SKM-1 treated with dmso at 0.1 percent for 144 hours (cell line): ENCODE measurements at regions not wholly inside any gene's neighbourhood (a gene's known extent, or its start where the extent isn't known, plus 50 kb on each side); places are given as distances from the start of the nearest gene placed in this dataset.

Experiments
- DNase-seq: peaks from one replicate; lab custom pipeline; 2025; ENCODE audit not compliant: unreplicated experiment; lab: John Stamatoyannopoulos, UW

DNA sequence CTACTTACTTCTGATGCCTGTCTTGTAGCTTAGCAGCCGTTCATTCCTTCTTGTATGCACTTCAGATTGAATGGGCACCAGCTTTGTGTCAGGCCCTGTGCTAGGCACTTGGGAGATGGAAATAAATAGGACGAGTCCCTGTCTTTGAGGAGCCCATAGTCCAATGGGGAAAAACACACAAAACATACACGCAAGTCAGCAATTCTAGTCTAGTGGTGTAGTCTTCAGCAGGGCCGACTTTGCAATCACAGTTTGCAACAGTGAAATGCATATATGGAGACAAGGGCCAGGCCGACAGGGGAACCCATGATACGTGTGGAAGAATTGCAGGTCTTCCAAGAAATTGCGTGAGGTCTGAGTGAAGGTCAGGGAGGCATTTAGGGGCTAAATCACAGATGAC, 262.6 kb downstream of the MAF start:
- DNase-seq = no peak

GRCh38 chr16:79336437-79337229, 263.9 kb downstream of the MAF start:
- no peak for DNase-seq

GRCh38 chr16:79334127-79334526, 266.4 kb downstream of the MAF start:
- no peak for DNase-seq

DNA sequence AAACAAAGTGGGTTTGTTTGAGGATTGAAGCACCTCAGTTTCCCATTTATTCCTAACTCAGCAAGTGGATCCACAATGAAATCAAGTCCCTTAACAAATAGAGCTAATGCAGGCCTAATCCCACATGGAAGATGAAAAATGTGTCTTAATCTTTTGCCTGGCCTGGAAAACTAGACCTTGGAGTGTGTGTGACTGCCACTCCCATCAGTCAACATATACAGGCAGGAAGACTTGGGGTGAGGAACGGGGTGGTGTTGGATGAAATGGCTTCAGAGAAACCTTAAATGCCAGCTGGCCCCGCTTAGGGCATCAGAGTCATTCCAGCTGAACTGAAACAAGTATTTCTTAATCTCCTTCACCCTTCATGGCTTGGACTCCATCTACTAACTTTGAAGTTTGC, 269.5 kb downstream of the MAF start:
- DNase-seq = no peak

DNA sequence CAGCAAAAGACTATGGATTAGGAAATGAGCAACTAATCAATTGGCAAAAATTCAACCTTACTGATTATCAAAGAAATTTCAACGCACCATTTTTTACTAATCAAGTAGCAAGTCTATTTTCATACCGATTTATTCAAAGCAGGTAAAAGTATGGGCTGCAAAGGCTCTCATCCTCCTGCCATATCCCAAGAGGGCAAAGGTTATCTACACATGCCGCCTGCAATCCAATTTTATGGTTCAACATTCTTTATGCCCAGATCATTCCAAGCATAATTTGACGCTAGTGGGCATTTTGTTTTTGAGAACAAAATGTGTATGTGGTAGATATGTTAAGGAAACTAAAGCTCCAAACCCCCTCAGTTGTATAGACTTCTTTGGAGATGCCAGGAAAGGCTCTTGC, 270.6 kb downstream of the MAF start:
- DNase-seq = no peak

DNA sequence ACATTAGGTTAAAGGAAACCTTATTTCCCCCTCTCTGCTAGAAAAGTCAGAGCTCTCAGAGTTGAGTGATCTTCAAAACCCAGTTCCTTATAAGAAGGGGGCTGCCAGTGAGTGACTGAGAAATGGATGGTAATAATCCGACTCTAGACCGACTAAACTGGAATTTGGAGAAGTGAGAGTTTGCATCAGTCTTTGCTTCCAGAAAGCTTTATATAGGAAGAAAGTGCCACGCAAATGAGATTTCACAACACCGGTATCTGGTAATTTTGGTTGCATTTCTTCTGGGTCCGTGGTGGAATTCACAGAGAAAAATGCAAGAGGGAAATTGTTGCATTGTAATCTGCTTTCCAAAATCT, 271.4 kb downstream of the MAF start:
- DNase-seq = peak; percentile 80

- DNase-seq = peak; percentile 78
These were observed 272.0 kb downstream of the MAF start for GRCh38 chr16:79328402-79329165.

DNA sequence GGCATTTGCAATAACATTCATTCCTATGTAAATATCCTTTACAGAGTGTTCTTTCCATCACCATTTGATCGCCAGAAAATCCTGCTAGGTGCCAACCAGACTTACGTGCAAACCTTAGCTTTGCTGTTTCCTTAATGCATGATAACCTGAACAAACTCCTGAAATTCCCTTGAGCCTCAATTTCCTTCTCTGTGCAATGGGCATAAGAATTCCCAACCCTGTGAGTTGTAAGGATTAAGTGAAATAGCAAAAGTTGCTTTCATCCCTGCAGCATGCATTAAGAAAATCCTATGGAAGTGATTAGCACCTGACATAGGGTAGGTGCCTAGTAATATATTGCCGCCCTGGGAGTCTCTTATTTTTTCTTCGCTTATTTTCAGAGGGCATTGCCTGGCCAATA, 272.7 kb downstream of the MAF start:
- DNase-seq = no peak

- DNase-seq = no peak
These were observed 274.0 kb downstream of the MAF start for GRCh38 chr16:79326549-79326948.

DNA sequence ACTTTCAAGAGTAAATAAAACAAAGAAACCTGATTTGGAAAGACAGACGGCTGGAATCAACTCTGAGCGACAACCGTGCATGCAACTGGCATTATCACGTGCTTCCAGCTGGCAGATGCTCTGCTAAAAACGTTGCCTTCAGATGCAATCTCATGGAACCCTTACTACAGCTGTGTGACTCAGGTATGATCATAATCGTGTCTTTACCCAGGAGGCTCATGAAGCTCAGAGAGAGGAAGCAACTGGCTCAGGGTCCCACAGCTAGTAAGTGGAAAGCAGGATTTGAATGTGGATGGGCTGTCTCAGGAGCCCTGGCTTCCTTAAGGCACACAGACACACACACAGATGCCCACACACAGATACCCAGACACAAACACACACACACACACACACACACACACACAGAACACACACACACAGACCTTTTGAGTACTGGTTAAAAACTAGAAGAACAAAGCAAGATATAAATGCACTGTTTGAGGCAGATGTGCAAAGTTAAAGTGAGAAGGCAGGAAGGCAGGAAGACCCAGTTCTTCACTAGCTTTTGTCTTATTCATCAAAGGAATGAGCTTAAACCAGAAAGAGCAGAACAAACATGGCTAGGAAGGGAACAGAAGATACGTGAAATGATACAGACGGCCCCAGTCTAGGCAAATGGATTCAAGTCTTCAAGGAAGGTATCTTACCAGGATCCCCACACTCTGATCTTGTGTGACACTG, 275.2 kb downstream of the MAF start:
- no peak for DNase-seq

DNA sequence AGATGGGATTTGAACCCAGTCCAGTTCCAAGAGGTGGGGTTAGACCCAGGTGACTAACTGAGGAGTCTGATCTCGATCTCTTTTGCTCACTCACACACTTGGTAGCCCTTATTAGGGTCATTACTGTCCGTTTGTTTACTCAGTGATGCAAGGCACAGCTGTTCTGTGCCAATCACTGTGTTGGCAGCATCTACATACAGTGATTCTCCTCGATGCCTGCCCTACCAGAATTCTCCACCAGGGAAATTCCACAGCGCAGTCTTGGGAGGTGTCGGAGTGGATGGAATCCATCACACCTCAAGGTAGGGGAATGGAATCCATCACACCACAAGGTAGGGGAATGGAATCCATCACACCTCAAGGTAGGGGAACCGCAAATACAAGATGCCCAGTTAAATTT, 279.6 kb downstream of the MAF start:
- DNase-seq = no peak

DNA sequence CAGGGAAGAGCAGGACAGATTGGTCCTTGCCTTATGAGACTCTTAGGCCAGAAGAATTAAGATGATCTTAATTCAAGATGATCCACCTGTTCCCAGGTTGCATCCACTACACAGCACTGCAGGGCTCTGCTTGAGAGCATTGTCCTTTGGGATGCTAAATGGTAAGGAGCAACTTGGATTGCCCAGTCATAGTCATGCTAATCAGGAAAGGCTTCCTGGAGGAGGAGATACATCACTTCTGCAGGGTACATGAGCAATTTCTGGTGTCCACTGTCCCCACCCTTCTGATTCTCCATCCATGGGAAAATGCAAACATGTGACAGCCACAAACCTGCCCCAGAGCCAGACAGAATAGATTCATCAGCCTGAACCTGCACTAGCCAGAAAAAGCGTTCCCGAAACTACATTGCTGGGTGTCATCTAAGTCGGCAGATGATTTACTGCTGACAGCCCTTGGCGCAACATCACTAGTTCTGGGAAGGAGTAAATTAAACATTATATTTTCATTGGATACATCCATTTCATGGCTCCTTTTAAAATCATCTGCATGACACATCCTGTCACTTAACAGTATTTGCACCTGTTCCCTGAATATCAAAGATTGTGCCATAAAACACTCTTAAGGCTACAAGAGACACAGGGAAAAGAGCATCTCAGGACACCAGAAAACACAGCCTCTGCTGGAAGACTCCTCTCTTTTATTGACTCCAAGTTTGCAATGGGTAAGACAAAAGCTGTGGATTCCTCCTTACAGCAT, 282.2 kb downstream of the MAF start:
- DNase-seq = no peak

- DNase-seq = no peak
These were observed 283.0 kb downstream of the MAF start for GRCh38 chr16:79317521-79317920.

GRCh38 chr16:79317026-79317425, 283.5 kb downstream of the MAF start:
- DNase-seq = no peak

- DNase-seq = no peak
These were observed 284.5 kb downstream of the MAF start for GRCh38 chr16:79316004-79316458.

- DNase-seq = no peak
These were observed 288.0 kb downstream of the MAF start for GRCh38 chr16:79312502-79312901.

- no peak for DNase-seq
These were observed 289.8 kb downstream of the MAF start for GRCh38 chr16:79310710-79311109.

DNA sequence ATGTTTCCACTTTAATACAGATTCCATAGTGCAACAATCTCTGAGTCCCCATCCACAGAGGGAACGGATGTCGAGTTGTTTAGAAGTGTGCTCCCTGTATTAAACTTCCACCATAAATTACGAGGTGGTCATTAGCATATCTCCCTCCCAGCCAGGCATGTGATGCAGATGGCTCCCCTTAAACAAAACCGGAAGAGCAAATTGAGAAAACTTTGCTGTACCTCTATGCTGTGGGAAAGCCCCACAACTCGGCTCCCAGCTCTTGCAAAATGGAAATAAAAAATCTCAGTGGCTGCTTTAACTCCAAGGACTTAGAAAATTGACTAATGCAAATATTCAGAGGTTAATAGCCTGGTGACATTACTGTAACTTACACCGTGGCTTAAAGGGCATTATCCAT, 290.9 kb downstream of the MAF start:
- no peak for DNase-seq

DNA sequence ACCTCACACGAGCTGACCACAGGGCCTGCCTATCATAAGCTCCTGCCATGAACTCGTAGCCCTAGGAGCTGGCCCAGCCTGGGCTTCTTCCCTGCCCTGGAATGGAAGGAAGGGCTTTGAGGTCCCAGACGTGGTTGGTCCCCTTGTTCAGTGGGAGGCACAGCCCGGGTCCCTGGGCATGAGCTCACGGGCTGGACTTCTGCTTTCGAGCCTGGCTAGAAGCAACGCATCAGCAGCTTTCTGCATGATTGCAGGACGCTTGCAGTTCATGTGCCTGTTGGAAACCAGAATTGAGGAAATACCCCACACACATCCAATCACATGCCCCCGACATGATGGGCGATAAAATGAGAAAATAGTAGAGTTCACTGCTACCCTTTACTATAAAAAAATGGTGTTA, 293.3 kb downstream of the MAF start:
- DNase-seq = no peak

GRCh38 chr16:79305074-79305473, 295.5 kb downstream of the MAF start:
- no peak for DNase-seq

DNA sequence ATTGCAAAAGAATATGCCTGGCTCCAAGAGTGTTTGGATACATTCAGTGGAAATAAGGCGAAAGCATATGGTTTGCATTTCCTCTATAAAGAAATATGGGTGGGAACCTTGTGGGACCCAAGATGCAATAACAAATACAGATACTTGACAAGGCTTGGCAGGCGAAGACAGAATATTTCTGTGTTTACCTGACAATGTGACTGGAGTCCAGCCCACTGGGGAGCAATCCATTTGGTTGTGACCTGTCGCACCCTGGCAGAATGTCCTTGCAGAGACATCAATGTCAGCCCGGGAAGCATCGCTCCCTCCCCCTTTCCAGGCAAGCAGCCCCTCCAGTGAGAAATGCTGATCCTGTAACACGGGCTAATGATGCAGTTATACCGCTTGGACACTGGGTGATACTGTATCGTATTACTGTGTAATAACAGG, 296.6 kb downstream of the MAF start:
- no peak for DNase-seq
